Activated T-helper 17 cell treated with anti-CD3 and anti-CD28 coated beads, Interleukin-2, amount 50 U/mL, for 72 hours (primary cell): ENCODE measurements at regions not wholly inside any gene's neighbourhood (a gene's known extent, or its start where the extent isn't known, plus 50 kb on each side); places are given as distances from the start of the nearest gene placed in this dataset.
"Not testable (repeated sequence)": the region's sequence is repeated elsewhere in the genome, so short reads cannot be mapped to it uniquely, and the experiment has no call there.

Source experiments
- ATAC-seq: fragments of 150-1000 bp; cut with Tn5 transposase; replicated peaks from 2 replicates; pipeline ENCODE4 v1.10.0; 2021; ENCODE audit warnings: mild to moderate bottlenecking, moderate library complexity
- H3K27ac Mint-ChIP-seq: one replicate; pipeline ENCODE4 v1.8.0; 2022; ENCODE audit warnings: mixed read lengths
- H3K27me3 Mint-ChIP-seq: one replicate; pipeline ENCODE4 v1.8.0; 2022; ENCODE audit warnings: mixed read lengths
- H3K36me3 Mint-ChIP-seq: one replicate; pipeline ENCODE4 v1.8.0; 2022; ENCODE audit warnings: low read depth, mild to moderate bottlenecking, mixed read lengths
- H3K4me1 Mint-ChIP-seq: one replicate; pipeline ENCODE4 v1.8.0; 2022; ENCODE audit warnings: mixed read lengths
- H3K4me3 Mint-ChIP-seq: one replicate; pipeline ENCODE4 v1.8.0; 2022; ENCODE audit warnings: mild to moderate bottlenecking, mixed read lengths
- H3K9me3 Mint-ChIP-seq: one replicate; pipeline ENCODE4 v1.8.0; 2022; ENCODE audit warnings: mixed read lengths

DNA sequence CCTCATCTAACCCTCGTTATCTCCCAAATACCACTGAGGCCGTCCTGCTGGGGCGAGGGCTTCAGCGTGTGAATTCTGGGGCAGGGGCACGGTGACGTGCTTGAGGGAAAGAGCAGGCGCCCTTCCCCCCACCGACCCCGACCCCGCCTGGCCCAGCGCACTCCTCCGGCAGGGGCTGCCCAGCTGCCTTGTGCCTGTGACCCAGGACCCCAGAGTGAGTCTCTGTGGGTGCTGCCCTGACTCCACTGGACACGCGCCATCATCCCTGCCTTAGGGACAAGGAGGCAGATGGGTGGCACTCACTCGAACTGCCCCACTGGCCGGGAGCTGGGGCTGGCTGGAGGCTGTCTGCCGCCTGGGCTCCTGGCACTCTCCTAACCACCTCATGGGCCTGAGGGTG, 136.2 kb upstream of the LPCAT1 start:
- no peaks in the 10 kb centered on the region for H3K9me3 Mint-ChIP-seq
- no peak overlapping the region for H3K4me3 Mint-ChIP-seq
- H3K27me3 Mint-ChIP-seq: peaks cover 38% of the 10 kb centered on the region
- no peak overlapping the region for H3K27ac Mint-ChIP-seq
- ATAC-seq: no peak
- no peaks in the 10 kb centered on the region for H3K36me3 Mint-ChIP-seq
- no peaks in the 10 kb centered on the region for H3K4me1 Mint-ChIP-seq

DNA sequence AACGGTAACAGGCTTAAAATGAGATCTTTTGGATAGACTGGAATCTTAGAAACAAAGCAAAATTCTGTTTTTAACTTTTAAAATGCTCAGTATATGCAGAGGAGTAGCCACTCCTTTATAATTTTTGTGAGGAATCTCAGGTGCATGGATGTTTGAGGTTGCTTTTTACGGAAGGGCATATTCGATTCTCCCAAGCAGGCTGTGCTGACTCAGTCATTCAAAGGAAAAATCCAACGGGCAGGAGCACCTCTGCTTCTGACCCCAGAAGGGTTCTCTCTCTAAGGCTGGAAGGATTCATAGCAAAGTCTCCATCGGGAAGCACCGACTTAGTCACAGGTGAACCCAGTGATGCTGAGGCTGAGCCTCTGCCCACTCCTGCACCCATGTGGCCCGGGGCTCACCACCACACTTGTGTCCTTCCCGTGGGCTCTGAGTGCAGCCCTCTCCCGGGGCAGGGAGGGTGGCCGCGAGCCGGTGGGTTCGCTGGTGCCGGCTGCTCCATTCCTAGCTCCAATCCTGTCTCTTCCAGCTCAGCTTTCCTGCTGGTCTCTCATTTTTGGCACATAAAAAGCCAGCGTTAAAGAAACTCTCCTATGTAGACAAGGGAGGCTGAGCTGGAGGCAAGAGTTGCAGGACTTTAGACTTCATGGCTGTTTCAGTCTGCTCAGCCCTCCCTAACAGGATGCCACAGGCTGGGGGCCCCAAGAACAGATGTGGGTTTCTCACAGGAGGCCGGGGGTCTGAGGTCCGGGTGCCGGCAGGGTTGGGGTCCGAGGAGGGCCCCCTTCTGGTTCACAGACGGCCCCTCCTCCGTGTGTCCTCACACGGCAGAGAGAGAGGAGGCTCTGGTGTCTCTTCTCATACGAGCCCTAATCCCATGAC, 135.6 kb upstream of the LPCAT1 start:
- Mint-ChIP-seq H3K4me1 (no peaks in the 10 kb centered on the region), H3K27me3 (peaks cover 37% of the 10 kb centered on the region), H3K36me3 (no peaks in the 10 kb centered on the region), H3K4me3 (no peak overlapping the region), H3K27ac (no peak overlapping the region), H3K9me3 (no peaks in the 10 kb centered on the region)
- no peak for ATAC-seq

DNA sequence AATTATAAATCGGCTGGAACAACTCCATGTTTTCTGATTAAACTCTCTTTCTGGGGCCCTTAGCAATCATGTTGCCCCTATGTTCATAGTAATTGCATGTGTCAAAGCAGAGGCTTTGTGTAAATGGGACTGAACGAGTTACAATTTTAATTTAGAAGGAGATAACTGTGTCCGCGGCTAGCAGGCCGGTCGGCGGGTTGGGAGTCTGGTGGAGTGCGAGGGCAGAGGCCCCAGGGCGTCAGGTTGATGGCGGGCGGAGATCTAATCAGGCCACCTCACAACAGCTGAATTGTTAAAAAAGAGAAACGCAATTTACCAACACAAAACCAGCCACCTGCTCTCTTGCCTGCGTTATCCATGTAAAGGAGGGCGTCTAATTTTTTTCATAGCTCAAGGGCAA, 134.9 kb upstream of the LPCAT1 start:
- no peak for ATAC-seq
- no peaks in the 10 kb centered on the region for H3K4me1 Mint-ChIP-seq
- no peak overlapping the region for H3K4me3 Mint-ChIP-seq
- no peak overlapping the region for H3K27ac Mint-ChIP-seq
- H3K9me3 Mint-ChIP-seq: no peaks in the 10 kb centered on the region
- H3K36me3 Mint-ChIP-seq: no peaks in the 10 kb centered on the region
- H3K27me3 Mint-ChIP-seq: peaks cover 34% of the 10 kb centered on the region

DNA sequence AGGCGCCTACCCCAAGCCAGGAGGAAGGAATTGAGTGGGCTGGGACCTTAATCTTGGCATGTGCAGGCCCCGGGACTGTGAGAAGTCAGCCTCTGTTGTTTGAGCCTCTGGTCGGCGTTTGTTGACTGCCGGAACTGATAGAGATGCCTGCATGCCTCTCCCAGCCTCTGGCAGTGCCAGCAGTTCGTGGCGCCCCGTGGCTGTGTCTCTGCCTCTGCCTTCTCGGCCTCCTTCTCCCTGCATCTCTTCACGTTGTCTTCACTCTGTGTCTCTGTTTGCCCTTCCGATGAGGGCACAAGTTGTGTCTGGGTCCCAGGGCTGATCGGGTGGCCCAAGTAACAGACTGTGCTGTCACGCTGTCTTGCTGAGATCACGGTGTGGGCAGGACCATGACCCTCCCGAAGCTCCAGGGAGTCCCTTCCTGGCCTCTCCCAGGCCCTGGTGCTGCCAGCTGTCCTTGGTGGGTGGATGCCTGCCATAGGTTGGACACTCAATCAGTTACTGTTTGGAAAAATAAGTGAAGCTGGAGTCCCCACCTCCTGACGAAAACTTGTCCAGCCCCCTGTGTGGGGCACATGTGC, 133.5 kb upstream of the LPCAT1 start:
- no peaks in the 10 kb centered on the region for H3K36me3 Mint-ChIP-seq
- H3K27ac Mint-ChIP-seq: no peak overlapping the region
- H3K4me1 Mint-ChIP-seq: no peaks in the 10 kb centered on the region
- ATAC-seq: no peak
- H3K9me3 Mint-ChIP-seq: no peaks in the 10 kb centered on the region
- H3K4me3 Mint-ChIP-seq: no peak overlapping the region
- peaks cover 24% of the 10 kb centered on the region for H3K27me3 Mint-ChIP-seq

DNA sequence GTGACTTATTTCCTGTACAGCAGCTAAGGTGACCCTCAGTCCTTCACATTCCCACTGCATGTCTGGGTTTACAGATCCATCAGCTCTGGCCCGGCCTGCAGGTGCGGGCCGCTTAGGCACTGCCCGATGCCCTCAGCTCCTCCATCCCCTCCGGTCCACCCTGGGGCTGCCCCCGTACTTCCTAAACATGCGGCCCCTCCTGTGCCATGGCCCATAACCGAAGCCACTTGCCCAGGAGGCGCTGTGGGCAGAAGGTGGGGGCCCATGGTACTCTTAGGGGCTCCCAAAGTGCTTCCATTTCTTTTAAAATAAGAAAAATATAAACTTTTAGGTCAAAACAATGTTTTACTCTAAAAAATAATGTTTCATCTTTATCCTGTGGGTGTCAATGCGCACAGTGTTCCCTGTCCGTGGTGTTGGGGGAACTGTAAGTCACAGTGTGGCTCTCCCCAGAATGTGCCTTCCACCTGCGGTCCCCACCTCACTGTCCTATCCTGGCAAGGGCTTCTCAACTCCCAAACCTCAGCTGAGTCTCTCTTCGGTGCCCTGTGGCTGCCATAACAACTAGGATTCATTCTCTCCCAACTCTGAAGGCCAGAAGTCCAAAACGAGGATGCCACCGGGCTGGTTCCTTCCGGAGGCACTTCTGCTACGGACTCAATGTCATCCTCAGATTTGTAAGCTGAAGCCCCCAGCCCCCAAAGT, 132.7 kb upstream of the LPCAT1 start:
- Mint-ChIP-seq H3K4me1 (no peaks in the 10 kb centered on the region), H3K27ac (no peak overlapping the region), H3K4me3 (no peak overlapping the region), H3K9me3 (no peaks in the 10 kb centered on the region), H3K36me3 (no peaks in the 10 kb centered on the region), H3K27me3 (peaks cover 24% of the 10 kb centered on the region)
- ATAC-seq: no peak

DNA sequence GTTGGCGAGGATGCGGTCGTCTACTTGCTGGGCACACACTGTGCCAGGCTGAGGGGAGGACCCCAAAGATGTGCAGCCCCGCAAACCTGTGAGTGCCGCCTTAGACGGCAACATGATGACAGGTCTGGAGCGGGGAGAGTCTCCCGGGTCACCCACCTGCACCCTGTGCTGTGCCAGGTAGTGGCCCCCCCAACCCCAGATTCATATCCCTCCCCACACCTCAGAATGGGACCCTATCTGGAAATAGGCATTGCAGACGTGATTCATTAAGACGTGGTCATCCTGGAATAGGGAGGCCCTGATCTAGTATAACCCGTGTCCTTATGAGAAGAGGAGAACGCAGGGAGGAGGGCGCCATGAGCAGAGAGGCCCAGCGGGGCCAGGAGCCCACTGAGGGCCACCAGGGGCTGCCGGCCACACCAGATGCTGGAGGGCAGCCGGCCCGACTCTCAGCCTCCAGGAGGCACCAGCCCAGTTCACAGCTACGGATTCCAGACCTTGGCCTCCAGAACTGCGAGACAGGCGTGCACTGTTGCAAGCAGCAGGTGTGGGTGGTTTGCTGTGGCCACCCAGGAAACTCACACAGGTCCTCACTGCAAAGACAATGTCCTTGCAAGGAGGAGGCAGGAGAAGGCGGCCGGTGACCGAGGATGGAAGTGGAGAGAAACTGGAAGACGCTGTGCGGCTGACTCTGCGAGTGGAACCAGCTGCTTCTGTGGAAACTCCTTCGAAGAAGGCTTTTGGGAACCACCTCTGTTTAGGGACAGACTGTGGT, 131.9 kb upstream of the LPCAT1 start:
- H3K27me3 Mint-ChIP-seq: peaks cover 26% of the 10 kb centered on the region
- no peaks in the 10 kb centered on the region for H3K4me1 Mint-ChIP-seq
- H3K36me3 Mint-ChIP-seq: no peaks in the 10 kb centered on the region
- H3K4me3 Mint-ChIP-seq: no peak overlapping the region
- no peaks in the 10 kb centered on the region for H3K9me3 Mint-ChIP-seq
- H3K27ac Mint-ChIP-seq: no peak overlapping the region
- ATAC-seq: no peak

DNA sequence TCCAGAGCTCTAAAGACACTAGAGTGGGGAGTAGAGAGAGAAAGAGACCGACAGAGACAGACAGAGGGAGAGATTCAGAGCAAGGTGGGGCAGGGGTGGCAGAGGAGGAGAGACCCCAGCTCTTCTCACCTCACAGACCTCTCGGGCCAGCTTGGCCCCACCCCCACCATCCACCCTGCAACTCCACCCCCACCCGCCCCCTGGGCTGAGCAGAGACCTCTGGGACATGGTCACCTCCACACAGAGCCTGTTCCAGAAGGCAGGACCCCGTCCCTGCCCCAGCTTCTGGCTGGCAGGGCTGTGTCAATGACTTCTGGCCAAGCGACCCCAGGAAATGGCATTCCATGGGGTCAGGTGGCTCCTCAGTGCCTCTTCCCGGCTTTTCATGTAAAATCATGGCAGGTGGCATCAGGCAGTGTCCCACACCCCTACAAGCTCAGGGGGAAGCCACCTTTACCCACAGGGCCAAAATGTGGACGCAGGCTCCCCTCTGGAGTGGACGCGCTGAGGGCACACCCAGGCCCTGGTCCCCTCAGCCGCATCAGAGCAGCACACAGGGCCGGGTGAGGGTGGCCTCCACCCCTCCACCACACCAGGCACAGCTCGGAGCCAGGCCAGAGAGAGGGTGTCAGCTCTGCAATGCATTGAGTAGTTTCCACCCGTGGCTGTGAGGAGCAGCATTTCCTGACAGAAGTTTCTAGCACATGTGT, 131.2 kb upstream of the LPCAT1 start:
- Mint-ChIP-seq H3K4me1 (no peaks in the 10 kb centered on the region), H3K9me3 (no peaks in the 10 kb centered on the region), H3K27ac (no peak overlapping the region), H3K4me3 (no peak overlapping the region), H3K36me3 (no peaks in the 10 kb centered on the region), H3K27me3 (peaks cover 25% of the 10 kb centered on the region)
- ATAC-seq: no peak

DNA sequence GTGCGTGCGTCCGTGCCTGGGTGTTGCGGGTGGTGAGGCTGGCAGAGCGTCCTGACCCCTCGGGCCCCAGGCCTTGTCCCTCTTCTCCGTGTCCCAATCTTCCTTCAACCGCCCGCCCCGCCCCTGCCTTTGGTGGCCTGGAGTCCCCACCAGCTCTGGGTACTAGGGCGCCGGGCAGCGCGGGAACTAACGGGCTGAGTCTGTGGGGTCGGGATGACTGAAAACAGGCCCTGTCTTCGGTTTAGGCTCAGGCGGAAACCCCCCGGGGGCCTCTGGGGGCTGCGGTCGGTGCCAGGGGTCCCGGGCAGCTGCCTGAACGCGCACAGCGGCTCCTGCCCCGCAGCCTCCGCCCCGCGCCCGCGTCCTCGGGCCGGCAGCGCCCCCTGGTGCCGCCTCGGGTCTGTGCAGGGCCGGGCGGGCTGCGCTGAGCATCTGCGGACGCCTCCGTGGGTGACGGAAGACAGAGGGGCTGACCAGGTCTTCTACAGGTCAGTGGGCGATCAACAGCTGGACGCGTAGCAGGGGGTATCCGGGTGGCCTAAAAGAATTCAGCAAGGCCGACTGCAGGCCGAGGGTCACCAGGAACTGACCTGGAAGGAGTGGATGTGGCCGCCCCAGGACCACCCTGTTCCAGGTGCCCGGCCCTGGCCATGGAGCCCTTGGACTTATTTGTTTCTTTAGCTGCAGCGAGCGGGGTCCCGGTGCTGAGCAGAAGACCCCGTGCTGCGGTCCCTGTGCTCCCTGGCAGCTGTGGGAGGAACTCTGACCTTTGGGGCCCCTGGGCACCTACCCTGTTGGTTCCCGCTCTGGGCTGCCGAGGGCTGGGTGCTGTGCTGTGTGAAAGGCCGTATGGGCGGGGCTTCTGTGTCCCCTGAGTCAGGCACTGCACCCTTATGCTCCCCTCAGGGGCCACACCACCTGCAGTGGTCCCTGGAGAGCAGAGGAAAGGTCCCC, 130.2 kb upstream of the LPCAT1 start:
- not testable (repeated sequence) for H3K4me1 Mint-ChIP-seq, H3K27ac Mint-ChIP-seq, H3K9me3 Mint-ChIP-seq, H3K36me3 Mint-ChIP-seq
- ATAC-seq: peak; percentile 93
- H3K4me3 Mint-ChIP-seq: peak overlapping the region; percentile 45
- H3K27me3 Mint-ChIP-seq: peaks cover 25% of the 10 kb centered on the region

DNA sequence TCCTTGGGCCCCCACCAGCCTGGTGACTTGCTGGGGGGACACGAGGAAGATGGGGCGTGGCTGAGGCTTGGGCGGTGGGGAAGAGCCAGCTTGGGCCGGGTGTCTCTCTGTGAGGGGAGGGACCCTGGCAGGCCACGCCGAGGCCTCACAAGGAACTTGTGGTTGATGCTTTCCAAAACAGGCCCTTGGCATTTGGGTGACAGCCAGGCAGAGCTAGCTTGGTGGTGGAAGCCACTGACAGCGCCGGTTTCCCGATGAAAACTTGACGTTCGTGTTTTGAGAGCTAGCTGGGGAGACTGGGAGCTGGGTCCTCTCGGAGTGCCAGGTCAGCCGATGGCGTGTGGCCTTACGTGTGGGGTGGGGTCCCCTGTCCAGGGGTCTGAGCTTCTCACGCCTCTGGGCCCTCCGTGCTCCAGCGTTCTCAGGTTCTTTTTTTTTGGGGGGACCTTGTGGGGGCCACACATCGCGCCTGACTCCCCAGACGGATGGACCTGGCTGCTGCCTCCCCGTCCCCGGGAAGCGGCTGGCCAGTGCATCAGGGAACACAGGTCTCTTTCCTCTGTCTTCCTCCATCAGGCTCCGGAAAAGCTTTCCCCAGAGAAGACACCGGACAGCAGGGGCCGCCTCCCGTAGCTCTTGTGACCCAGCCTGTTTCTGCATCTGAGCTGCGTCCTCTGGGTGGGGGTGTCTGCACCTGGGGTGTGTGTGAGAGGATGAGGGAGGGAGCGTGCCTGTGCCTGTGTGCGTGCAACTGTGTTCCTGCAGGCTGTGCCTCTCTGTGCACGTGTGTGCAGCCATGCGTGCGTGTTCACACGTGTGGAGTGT, 129.3 kb upstream of the LPCAT1 start:
- no peaks in the 10 kb centered on the region for H3K4me1 Mint-ChIP-seq
- peak; percentile 57 for ATAC-seq
- peaks cover 21% of the 10 kb centered on the region for H3K27me3 Mint-ChIP-seq
- no peaks in the 10 kb centered on the region for H3K36me3 Mint-ChIP-seq
- H3K27ac Mint-ChIP-seq: no peak overlapping the region
- peak overlapping the region; percentile 45 for H3K4me3 Mint-ChIP-seq
- no peaks in the 10 kb centered on the region for H3K9me3 Mint-ChIP-seq

DNA sequence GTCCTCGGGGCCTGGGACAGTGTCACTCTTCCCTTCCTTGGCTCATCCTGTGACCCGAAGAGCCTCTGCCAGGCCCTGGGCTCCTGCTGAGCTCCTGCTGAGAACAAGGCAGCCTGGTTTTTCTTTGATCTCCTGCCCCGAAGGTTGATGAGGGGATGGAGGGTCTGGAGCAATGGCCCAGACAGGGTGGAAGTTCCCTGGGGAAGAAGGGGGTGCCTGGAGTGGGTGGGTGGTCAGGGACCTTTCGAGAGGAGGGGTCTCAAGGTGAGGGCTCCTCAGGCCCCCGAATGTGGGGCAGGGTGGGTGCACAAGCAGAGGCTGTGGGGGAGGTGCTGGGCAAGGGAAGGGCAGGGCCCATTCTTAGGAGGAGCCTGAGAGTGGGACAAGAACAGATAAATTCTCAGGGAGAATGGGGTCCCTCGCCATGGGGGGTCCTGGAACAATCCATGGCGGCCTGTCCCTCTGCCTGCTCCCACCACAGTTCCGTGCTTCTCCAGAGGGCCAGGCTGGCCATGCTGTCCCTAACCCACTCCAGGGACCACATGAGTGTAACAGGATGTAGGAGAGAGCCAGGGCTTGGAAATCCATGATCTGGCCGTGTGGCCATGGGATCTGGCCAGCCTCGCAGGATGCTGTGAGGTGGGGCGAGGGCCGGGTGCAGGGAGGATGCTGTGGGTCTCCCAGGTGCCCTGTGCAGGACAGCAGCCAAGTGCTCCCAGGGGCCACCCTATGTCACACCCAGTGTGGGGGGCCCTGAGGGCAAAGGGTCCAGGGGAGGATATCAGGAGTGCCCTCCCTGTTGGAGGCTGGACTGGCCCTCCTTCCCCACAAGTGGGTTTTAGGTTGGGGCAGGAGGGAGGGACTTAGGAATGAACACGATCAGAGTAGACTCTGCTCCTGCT, 128.5 kb upstream of the LPCAT1 start:
- H3K4me3 Mint-ChIP-seq: no peak overlapping the region
- H3K9me3 Mint-ChIP-seq: no peaks in the 10 kb centered on the region
- no peak overlapping the region for H3K27ac Mint-ChIP-seq
- H3K4me1 Mint-ChIP-seq: no peaks in the 10 kb centered on the region
- no peak for ATAC-seq
- peaks cover 19% of the 10 kb centered on the region for H3K27me3 Mint-ChIP-seq
- no peaks in the 10 kb centered on the region for H3K36me3 Mint-ChIP-seq

DNA sequence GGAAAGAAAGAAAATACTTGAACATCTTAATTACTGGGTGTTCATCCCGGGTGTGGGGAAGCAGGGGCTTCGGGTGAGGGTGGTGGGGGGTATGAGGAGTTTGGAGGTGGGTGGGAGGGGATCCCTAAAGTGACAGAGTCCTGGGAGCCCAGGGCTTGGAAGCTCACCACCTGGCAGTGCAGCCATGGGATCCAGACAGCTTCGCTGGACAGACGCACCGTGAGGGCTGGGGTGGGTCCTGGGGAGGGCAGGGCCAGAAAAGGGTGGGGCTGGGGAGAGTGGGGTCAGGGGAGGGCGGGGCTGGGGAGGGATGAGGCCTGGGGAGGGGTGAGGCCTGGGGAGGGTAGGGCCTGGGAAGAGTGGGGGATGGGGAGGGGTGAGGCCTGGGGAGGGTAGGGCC, 127.5 kb upstream of the LPCAT1 start:
- Mint-ChIP-seq H3K4me3 (no peak overlapping the region), H3K27me3 (peaks cover 11% of the 10 kb centered on the region), H3K4me1 (no peaks in the 10 kb centered on the region), H3K36me3 (no peaks in the 10 kb centered on the region), H3K9me3 (no peaks in the 10 kb centered on the region), H3K27ac (no peak overlapping the region)
- ATAC-seq: no peak

DNA sequence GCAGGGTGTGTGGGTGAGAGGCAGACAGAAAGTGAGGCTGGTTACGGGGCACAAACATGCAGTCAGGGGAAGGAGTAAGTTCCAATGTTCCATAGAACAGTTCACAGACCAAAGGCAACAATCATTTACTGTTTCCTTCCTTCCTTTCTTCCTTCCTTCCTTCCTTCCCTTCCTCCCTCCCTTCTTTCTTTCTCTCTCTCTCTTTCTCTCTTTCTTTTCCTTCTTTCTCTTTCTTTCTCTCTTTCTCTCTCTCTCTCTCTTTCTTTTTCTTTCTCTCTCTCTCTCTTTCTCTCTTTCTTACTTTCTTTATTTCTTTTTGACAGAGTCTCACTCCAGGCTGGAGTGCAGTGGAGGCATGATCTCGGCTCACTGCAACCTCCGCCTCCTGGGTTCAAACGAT, 125.8 kb upstream of the LPCAT1 start:
- no peak overlapping the region for H3K4me3 Mint-ChIP-seq
- no peaks in the 10 kb centered on the region for H3K4me1 Mint-ChIP-seq
- no peak overlapping the region for H3K27ac Mint-ChIP-seq
- ATAC-seq: no peak
- H3K27me3 Mint-ChIP-seq: peaks cover 9% of the 10 kb centered on the region
- H3K36me3 Mint-ChIP-seq: no peaks in the 10 kb centered on the region
- no peaks in the 10 kb centered on the region for H3K9me3 Mint-ChIP-seq
